GM15510 (cell line): ENCODE measurements at regions not wholly inside any gene's neighbourhood (a gene's known extent, or its start where the extent isn't known, plus 50 kb on each side); places are given as distances from the start of the nearest gene placed in this dataset.

Source experiments
- POLR2A ChIP-seq: IDR thresholded peaks from 3 replicates; pipeline ENCODE4 v1.6.1; 2011; ENCODE audit warnings: borderline replicate concordance; ENCODE audit not compliant: insufficient read length; ENCODE audit errors: extremely low read depth

- no peak for TF ChIP-seq POLR2A
These were observed 205.0 kb downstream of the TOMM20 start for GRCh38 chr1:234923626-234924025.

GRCh38 chr1:234922987-234923386 lies 205.7 kb downstream of the TOMM20 start:
- TF ChIP-seq POLR2A: no peak

- no peak for TF ChIP-seq POLR2A
These were observed 207.2 kb downstream of the TOMM20 start for GRCh38 chr1:234921266-234922062.

DNA sequence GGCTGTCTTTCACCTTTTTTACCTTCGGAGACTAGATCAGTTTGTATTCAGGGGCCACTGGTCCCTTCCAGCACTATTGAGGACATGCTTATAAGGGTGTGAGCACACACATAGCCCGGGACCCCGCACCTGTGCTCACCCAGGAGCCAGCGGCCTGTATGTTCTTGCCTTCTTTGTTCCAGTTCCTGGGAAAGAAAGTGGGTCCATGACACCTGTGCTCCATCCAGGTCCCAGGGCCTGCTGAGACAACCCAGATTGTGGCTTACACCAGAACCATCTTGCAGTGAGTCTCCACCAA lies 207.8 kb downstream of the TOMM20 start:
- TF ChIP-seq POLR2A: no peak

GRCh38 chr1:234920136-234920842 lies 208.3 kb downstream of the TOMM20 start:
- no peak for TF ChIP-seq POLR2A

DNA sequence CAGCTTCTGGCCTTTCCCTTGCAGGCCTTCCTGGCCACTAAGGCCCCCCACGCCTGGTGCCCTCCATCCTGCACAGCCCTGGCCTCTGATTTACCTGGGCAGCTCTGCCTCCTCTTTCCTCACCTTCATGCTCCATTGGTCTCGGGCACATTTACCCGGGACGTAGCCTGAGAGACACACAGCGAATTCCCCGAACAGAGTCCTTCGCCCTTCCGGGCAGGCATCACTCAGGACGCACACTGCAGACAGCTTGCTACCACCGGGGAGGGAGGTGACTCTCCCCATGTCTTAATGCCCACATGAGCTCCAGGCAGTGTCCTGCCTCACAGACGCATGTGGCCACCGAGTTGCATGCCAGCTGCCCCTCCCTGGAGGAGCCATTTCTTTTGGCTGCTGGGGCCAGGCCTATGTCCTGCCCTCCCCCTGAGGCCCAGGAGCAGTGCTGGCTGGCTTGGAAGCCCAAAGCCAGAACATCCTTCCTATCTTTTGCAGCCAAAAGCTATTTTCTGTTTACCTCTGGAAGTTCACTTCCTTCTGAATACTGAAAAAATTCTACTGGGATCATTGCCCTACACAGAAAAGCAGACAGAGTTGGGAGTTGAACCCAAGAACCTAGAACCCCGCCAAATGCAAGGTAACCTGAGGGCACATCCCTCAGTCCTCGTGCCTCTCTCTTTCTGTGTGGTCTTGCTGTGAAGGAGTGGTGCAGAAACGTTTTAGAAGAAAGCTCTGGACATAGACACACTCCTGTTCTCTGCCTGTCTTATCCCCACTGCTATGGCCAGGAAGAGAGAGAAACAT lies 209.5 kb downstream of the TOMM20 start:
- TF ChIP-seq POLR2A: no peak

GRCh38 chr1:234918181-234918841 lies 210.3 kb downstream of the TOMM20 start:
- no peak for TF ChIP-seq POLR2A

- no peak for TF ChIP-seq POLR2A
These were observed 211.0 kb downstream of the TOMM20 start for GRCh38 chr1:234917495-234918180.

DNA sequence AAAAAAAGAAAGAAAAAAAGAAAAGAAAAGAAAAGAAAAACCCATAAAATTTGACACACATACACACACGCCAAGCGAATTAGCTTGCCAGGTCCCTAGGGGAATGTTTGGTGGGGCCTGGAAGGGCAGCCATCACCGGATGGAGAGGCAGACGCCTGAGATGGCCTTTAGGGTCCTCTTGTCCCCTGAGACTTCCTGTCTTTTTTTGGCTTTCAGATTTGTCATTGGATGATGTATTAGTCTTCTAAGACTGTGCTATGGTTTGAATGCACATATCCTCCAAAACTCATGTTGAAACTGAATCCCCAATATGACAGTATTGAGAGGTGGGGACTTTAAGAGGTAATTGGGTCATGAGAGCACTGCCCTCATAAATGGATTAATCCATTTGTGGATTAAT lies 211.8 kb downstream of the TOMM20 start:
- no peak for TF ChIP-seq POLR2A

DNA sequence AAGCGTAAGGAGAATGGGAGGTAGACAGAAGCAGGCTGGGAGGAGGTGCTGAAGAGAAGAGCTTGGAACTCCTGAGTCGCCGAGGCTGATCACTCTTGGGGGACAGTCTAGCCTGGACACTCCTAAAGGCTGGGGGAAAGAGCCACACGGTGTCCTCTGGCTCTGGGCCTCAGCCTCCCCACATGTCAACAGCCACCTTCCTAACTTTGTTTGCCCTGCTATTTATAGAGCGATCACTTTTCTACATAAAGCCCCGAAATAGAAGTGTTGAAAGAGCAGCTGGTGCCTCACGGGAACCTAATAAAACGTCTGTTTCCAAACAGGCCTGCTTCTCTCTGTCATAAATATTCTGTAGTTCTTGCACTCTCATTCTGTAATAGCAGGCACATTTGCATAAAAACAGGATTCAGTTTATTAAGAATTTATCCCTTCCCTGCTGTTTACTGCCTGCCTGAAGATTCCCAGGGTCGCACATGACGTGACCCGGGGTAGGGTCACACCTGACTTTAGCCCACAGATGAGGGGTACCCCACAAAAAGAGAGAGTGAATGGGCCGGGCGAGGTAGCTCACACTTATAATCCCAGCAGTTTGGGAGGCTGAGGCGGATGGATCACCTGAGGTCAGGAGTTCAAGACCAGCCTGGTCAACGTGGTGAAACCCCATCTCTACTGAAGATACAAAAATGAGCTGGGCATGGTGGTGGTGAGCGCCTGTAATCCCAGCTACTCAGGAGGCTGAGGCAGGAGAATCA lies 212.5 kb downstream of the TOMM20 start:
- TF ChIP-seq POLR2A: no peak

- TF ChIP-seq POLR2A: no peak
These were observed 213.9 kb downstream of the TOMM20 start for GRCh38 chr1:234914606-234915290.

- no peak for TF ChIP-seq POLR2A
These were observed 214.9 kb downstream of the TOMM20 start for GRCh38 chr1:234913771-234914170.

GRCh38 chr1:234913278-234913649 lies 215.4 kb downstream of the TOMM20 start:
- TF ChIP-seq POLR2A: no peak
